GM18873 (cell line): ENCODE measurements at regions not wholly inside any gene's neighbourhood (a gene's known extent, or its start where the extent isn't known, plus 50 kb on each side); places are given as distances from the start of the nearest gene placed in this dataset.

Source experiments
- ATAC-seq: cut with Tn5 transposase; IDR thresholded peaks from one replicate; pipeline ENCODE4 v1.9.1; 2021; ENCODE audit warnings: mild to moderate bottlenecking, moderate library complexity, moderate number of reproducible peaks; ENCODE audit not compliant: unreplicated experiment, low FRiP score

- no peak for ATAC-seq
Measured at GRCh38 chr1:37234941-37235418, 200.7 kb upstream of the GRIK3 start.

- no peak for ATAC-seq
Measured at GRCh38 chr1:37237948-37238347, 203.6 kb upstream of the GRIK3 start.

DNA sequence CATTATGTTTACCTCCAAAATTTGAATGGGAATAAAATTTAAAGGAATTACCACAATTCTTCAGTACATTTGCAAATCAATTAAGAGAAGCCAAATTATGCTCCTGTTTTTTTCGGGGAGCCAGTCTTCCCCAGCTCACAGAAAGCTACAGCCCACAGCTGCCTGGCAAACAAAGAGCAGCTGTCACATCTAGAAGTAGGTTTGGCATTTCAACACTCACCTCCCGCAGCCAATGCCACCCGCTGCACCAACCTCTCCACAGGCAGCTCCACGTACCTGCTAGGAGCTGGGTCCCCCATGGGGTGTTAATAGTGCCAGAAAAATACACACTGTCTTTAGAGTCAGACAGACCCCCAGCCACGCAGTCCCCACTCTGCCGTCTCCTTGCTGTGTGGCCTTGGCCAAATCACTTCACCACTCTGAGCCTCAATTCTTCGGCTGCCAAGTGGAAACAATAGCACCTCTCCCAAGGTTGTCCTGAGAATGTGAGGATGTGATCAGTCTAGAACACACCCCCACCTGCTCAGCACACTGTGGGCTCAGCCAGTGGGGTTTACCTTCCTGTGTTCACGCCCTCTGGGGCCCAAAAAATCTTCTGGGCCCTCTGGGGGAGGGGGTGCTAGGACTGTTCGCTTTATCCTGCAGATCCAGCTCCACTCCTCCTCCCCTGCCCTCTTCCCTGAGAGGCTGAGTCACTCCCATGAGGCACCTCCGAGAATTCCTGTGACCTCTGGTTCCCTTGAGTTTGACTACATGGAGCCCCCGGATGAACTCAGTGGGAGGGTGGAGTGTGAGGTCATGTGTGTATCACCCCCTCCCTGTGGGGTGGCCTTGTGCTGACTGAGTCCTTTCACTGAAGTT is 204.3 kb upstream of the GRIK3 start:
- ATAC-seq: no peak

DNA sequence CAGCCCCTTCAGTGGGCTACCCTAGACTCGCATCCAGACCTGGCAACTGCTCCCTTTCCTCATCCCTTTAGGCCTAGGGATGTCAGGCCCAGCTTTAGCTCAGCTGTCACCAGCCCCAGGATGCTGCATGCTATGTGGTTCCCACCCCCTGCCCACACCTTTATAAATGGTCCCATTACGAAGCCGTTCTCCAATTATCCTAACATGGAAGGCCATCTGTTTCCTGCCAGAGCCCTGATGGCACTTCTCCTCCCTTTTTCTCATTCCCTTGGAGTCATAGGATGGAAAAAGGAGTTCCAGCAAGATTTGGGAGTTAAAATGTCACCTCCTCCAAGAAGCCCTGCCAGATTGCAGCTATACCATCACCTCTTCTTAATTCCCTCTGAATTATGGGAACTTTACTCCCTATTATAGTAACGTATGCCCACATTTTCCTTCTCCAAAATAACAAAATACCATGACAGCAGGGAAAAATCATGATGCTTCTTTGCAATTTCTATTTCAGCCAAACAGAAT is 205.0 kb upstream of the GRIK3 start:
- ATAC-seq: no peak

DNA sequence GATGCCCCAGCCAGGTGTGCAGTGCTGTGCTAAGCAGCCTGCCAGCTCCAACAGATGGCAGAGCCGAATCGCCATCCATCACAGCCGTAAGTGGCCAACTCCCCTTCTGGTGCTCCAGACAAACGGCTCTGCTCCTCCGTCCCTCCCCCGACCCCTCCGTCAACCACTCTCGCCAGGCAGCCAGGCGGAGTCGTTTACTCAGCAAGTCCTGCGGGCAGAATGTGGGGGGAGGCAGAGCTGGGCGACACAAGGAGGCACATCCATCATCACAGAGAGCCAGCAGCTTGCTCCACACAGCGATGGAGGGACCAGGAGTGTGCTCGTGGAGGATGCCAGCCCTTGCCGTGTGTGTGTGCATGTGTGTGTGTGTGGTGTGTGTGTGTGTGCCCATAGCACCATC is 206.6 kb upstream of the GRIK3 start:
- ATAC-seq: no peak

GRCh38 chr1:37242501-37242900 is 208.2 kb upstream of the GRIK3 start:
- ATAC-seq: no peak

GRCh38 chr1:37243368-37244082 is 209.2 kb upstream of the GRIK3 start:
- no peak for ATAC-seq

DNA sequence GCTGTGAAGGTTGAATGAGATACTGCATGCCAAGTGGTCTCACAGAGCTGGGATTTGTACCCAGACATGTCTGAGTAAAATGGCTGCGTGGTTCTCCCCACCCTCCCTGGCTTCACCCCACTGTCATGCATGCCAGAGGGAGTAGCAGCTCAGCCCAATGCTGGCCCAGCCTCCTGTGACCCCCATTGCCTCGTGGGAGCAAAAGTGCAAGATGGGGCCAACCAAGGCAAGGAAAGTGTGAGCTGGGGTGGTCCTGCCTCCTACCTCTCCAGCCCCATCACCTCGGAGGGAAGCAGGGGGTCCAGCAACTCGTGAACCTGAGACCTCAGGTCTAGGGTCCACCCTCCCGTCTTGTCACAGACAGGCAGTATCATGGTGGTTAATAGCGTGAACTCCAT is 209.8 kb upstream of the GRIK3 start:
- no peak for ATAC-seq

GRCh38 chr1:37244815-37245214 is 210.5 kb upstream of the GRIK3 start:
- ATAC-seq: no peak

DNA sequence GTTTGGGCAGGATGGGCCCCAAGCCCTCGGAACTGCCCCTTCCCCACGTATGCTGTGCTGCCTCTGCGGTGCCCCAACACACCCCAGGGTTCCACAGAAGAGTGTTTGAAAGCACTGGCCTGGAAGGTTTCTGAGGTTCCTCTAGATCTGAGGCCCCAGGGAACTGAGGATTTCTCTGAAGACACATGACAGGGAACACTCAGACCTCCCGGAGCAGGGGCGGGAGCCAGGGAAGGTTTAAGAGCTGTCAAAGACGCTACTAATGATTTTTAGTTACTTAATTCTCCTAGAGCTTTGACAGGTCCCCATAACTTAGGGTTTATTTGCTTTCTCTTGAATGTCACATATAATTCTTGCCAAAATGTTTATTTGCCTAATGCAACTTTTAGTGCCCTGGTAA is 212.3 kb upstream of the GRIK3 start:
- ATAC-seq: no peak

GRCh38 chr1:37250371-37250770 is 216.1 kb upstream of the GRIK3 start:
- ATAC-seq: no peak

DNA sequence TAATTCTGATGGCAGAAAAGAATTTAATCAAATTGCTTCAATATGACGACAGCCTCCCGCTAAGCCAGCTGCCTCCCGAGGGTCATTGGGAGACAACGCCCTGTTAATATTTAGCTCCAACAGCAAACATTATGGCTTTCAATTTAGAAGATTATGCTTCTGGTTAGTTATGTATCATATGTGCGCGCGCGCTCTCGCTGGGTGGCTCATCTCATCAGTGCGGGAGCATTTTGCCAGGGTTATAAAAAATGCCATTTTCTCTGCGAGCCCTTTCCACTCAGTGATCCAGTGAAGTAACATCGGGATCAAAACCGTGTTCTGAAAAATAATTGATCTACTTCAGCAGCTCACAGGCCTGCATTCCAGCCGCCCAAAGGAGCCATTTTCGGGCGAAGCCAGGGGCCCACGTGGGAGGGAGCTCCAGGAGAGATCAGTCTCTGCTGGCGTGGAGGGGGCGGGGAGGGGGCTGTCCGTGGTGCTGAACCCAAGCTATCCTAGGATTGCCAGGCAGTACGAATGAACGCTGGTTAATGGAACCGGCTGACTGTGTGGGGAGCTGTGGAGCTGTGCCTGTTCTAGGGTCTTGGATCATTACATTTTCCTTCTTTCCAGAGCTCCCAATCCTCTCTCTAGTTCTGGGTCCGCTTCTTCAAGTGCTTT is 219.1 kb upstream of the ZC3H12A start:
- ATAC-seq: no peak

GRCh38 chr1:37255868-37256267 is 218.5 kb upstream of the ZC3H12A start:
- no peak for ATAC-seq

- ATAC-seq: no peak
Measured at GRCh38 chr1:37257646-37258045, 216.7 kb upstream of the ZC3H12A start.

GRCh38 chr1:37258068-37258467 is 216.3 kb upstream of the ZC3H12A start:
- ATAC-seq: no peak

GRCh38 chr1:37259019-37259418 is 215.4 kb upstream of the ZC3H12A start:
- ATAC-seq: no peak

GRCh38 chr1:37261129-37261528 is 213.3 kb upstream of the ZC3H12A start:
- no peak for ATAC-seq

DNA sequence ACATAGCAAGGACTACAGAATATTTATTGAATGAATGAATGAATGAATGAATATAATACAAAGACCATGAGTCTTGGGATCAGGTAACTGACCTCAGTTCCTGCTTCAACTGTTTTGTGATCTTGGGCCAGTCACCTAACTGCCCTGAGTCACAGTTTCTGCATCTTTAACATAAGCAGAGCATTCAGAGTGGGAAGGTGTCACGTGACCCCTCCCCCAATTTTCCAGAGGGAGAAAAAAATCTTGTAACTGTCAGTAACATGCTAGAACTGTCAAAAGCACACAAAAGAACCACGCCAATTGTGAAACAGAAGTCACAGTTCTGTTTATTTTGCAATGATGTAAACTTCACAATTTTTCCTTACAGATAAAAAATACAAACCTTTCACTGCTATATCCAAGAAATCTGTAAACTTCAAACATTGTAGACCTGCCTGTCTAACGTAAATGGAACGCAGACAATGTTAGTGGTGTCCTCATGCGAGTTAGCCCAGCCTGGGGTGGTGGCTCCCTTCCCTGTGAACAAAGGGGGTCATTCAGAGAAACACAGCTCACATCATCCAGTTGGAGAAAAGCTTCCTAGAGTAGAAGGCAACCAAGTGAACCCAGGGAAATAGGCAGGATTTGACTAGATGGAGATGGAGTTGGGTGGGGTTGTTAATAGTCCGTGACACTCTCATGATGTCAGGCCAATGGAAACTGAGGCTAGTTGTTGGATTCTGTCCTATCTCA is 211.8 kb upstream of the ZC3H12A start:
- ATAC-seq: no peak

DNA sequence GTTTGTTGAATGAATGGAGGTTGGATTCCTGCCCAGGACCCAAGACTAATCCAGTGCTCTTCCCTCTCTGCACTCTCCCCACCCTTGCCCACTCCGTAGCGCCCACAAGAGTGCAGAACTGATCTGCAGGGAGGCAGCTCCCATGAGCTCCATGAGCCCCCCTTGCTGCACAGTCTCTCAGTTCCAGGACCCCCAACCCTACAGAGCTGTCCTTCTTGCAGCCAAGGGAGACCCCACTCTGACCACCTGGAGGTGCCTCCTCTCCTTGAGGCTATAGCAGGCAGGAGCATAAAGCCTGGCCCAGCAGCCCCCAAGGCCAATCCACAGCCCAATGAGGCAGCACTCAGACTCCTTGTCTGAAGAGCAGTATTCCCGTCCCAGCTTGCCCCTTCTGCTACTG is 209.2 kb upstream of the ZC3H12A start:
- ATAC-seq: no peak
